ENCODE measurements at regions not wholly inside any gene's neighbourhood (a gene's known extent, or its start where the extent isn't known, plus 50 kb on each side); places are given as distances from the start of the nearest gene placed in this dataset.

GRCh38 chr3:59644479-59645402 lies 594.9 kb upstream of the CFAP20DC start:
- no peak for DNase-seq

GRCh38 chr3:59641169-59641899 lies 591.5 kb upstream of the CFAP20DC start:
- peak in 1 of 2 donors; percentile 6 for DNase-seq

GRCh38 chr3:59632760-59633573 lies 583.1 kb upstream of the CFAP20DC start:
- no peak for DNase-seq

- no peak for DNase-seq
Observed at GRCh38 chr3:59631482-59631881, 581.7 kb upstream of the CFAP20DC start.

- DNase-seq = no peak
Observed at GRCh38 chr3:59621037-59621436, 571.2 kb upstream of the CFAP20DC start.

GRCh38 chr3:59620325-59620724 lies 570.5 kb upstream of the CFAP20DC start:
- no peak for DNase-seq

GRCh38 chr3:59612444-59612715 lies 562.6 kb upstream of the CFAP20DC start:
- DNase-seq = no peak

- no peak for DNase-seq
Observed at GRCh38 chr3:59611649-59612443, 562.0 kb upstream of the CFAP20DC start.

- DNase-seq = no peak
Observed at GRCh38 chr3:59609657-59610348, 560.0 kb upstream of the CFAP20DC start.

GRCh38 chr3:59608356-59608755 lies 558.5 kb upstream of the CFAP20DC start:
- no peak for DNase-seq

GRCh38 chr3:59607656-59608055 lies 557.8 kb upstream of the CFAP20DC start:
- DNase-seq = no peak

- no peak for DNase-seq
Observed at GRCh38 chr3:59606638-59607266, 556.9 kb upstream of the CFAP20DC start.

GRCh38 chr3:59605944-59606534 lies 556.2 kb upstream of the CFAP20DC start:
- DNase-seq = no peak

- no peak for DNase-seq
Observed at GRCh38 chr3:59605318-59605717, 555.5 kb upstream of the CFAP20DC start.

- no peak for DNase-seq
Observed at GRCh38 chr3:59601486-59601885, 551.7 kb upstream of the CFAP20DC start.

- no peak for DNase-seq
Observed at GRCh38 chr3:59600631-59601030, 550.8 kb upstream of the CFAP20DC start.

- no peak for DNase-seq
Observed at GRCh38 chr3:59596741-59597140, 546.9 kb upstream of the CFAP20DC start.

GRCh38 chr3:59595830-59596229 lies 546.0 kb upstream of the CFAP20DC start:
- no peak for DNase-seq

GRCh38 chr3:59593380-59593779 lies 543.6 kb upstream of the CFAP20DC start:
- DNase-seq = no peak

GRCh38 chr3:59580996-59581395 lies 531.2 kb upstream of the CFAP20DC start:
- DNase-seq = no peak

GRCh38 chr3:59580499-59580898 lies 530.7 kb upstream of the CFAP20DC start:
- no peak for DNase-seq
